Osteoblast (primary cell): ENCODE measurements at regions not wholly inside any gene's neighbourhood (a gene's known extent, or its start where the extent isn't known, plus 50 kb on each side); places are given as distances from the start of the nearest gene placed in this dataset.

Source experiments
- DNase-seq: peaks from one replicate; pipeline ENCODE4 v3.0.0; 2011; ENCODE audit warnings: low spot score, mixed read lengths; ENCODE audit not compliant: insufficient read length; ENCODE audit errors: missing footprints
- H2AFZ ChIP-seq: 2 replicates; pipeline ENCODE4 v1.6.0; 2011; ENCODE audit warnings: mild to moderate bottlenecking, low read length
- H3K27ac ChIP-seq: 2 replicates; pipeline ENCODE4 v1.5.1; 2011; ENCODE audit warnings: mild to moderate bottlenecking, low read depth, low read length, moderate library complexity
- H3K27me3 ChIP-seq: 2 replicates; pipeline ENCODE4 v1.6.0; 2012; ENCODE audit warnings: mild to moderate bottlenecking, control low read depth, inconsistent platforms, low read length, moderate library complexity; ENCODE audit not compliant: insufficient read depth
- H3K36me3 ChIP-seq: 2 replicates; pipeline ENCODE4 v1.5.1; 2011; ENCODE audit warnings: mild to moderate bottlenecking, low read length, control low read depth, moderate library complexity; ENCODE audit not compliant: insufficient read depth
- H3K4me1 ChIP-seq: 2 replicates; pipeline ENCODE4 v1.5.1; 2011; ENCODE audit warnings: mild to moderate bottlenecking, low read length, control low read depth, moderate library complexity; ENCODE audit not compliant: insufficient read depth
- H3K4me2 ChIP-seq: 2 replicates; pipeline ENCODE4 v1.6.0; 2011; ENCODE audit warnings: mild to moderate bottlenecking, low read length; ENCODE audit not compliant: insufficient read depth
- H3K4me3 ChIP-seq: fragments of 200-600 bp; sonication (generic); 3 replicates; pipeline ENCODE4 v1.5.1; 2012; ENCODE audit warnings: mild to moderate bottlenecking, low read length, inconsistent platforms; ENCODE audit not compliant: insufficient read depth
- H3K79me2 ChIP-seq: 2 replicates; pipeline ENCODE4 v1.6.0; 2012; ENCODE audit warnings: mild to moderate bottlenecking, low read length, control low read depth, inconsistent platforms; ENCODE audit not compliant: insufficient read depth
- H3K9me3 ChIP-seq: 2 replicates; pipeline ENCODE4 v1.5.1; 2011; ENCODE audit warnings: low read depth, low read length, control low read depth
- H4K20me1 ChIP-seq: 2 replicates; pipeline ENCODE4 v1.6.0; 2012; ENCODE audit warnings: mild to moderate bottlenecking, low read length, control low read depth; ENCODE audit not compliant: insufficient read depth
- TF ChIP-seq, protein P1 (sequence below): IDR thresholded peaks from 2 replicates; pipeline ENCODE4 v1.5.1; 2011; ENCODE audit warnings: mild to moderate bottlenecking, low read depth, low read length, moderate library complexity; ENCODE audit errors: extremely low read depth

DNA sequence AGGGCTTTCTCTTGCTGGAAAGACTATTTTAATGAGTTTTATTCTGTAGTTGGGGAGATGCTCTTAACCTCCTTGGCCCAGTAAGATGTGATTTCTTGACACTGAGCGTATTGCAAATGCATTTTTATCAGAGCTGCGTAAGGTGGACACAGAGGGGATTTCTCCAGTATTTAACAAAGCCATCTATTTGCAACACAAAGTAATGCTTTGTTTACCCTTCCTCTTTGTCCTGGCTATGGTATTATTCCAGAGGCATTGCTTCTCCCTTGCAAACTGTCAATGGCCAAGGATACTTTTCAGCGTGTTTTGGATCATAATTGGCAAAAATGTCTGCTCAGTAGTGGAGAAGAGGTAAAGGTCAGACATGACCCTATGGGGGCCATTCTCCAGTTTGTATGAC lies 90.8 kb upstream of the PIK3C3 start:
- DNase-seq = no peak

DNA sequence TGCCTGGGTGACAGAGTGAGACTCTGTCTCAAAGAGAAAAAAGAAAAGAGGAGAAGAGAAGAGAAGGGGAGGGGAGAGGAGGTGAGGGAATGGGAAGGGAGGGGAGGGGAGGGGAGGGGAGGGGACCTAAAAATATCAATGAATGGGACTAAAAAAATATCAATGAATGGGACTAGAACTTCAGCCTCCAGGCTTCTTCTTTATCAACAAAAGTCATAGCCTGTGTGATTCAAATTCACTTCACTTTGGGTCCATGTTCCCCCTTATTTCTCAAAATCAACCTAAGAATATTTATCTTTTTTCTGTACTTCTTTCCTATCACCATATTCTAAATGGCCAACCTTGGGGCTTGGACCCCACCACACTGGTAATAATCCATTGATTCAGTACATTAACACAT lies 92.1 kb upstream of the PIK3C3 start:
- H3K9me3 ChIP-seq = no peaks in the 10 kb centered on the region
- H3K79me2 ChIP-seq = no peaks in the 10 kb centered on the region
- H3K27me3 ChIP-seq = no peaks in the 10 kb centered on the region
- H4K20me1 ChIP-seq = no peaks in the 10 kb centered on the region
- no peak overlapping the region for H3K27ac ChIP-seq
- TF ChIP-seq, protein P1, sequence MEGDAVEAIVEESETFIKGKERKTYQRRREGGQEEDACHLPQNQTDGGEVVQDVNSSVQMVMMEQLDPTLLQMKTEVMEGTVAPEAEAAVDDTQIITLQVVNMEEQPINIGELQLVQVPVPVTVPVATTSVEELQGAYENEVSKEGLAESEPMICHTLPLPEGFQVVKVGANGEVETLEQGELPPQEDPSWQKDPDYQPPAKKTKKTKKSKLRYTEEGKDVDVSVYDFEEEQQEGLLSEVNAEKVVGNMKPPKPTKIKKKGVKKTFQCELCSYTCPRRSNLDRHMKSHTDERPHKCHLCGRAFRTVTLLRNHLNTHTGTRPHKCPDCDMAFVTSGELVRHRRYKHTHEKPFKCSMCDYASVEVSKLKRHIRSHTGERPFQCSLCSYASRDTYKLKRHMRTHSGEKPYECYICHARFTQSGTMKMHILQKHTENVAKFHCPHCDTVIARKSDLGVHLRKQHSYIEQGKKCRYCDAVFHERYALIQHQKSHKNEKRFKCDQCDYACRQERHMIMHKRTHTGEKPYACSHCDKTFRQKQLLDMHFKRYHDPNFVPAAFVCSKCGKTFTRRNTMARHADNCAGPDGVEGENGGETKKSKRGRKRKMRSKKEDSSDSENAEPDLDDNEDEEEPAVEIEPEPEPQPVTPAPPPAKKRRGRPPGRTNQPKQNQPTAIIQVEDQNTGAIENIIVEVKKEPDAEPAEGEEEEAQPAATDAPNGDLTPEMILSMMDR = no peak
- no peak overlapping the region for H3K4me2 ChIP-seq
- H3K4me1 ChIP-seq = no peaks in the 10 kb centered on the region
- no peaks in the 10 kb centered on the region for H3K36me3 ChIP-seq
- DNase-seq = no peak
- no peak overlapping the region for H3K4me3 ChIP-seq
- no peak overlapping the region for H2AFZ ChIP-seq

More for the DNA sequence above, 90.8 kb upstream of the PIK3C3 start:
- no peaks in the 10 kb centered on the region for H4K20me1 ChIP-seq
- TF ChIP-seq, protein P1 = no peak
- H3K4me2 ChIP-seq = no peak overlapping the region
- no peak overlapping the region for H3K4me3 ChIP-seq
- no peak overlapping the region for H3K27ac ChIP-seq
- no peak overlapping the region for H2AFZ ChIP-seq
- H3K36me3 ChIP-seq = no peaks in the 10 kb centered on the region
- H3K9me3 ChIP-seq = no peaks in the 10 kb centered on the region
- no peaks in the 10 kb centered on the region for H3K79me2 ChIP-seq
- no peaks in the 10 kb centered on the region for H3K27me3 ChIP-seq
- no peaks in the 10 kb centered on the region for H3K4me1 ChIP-seq

DNA sequence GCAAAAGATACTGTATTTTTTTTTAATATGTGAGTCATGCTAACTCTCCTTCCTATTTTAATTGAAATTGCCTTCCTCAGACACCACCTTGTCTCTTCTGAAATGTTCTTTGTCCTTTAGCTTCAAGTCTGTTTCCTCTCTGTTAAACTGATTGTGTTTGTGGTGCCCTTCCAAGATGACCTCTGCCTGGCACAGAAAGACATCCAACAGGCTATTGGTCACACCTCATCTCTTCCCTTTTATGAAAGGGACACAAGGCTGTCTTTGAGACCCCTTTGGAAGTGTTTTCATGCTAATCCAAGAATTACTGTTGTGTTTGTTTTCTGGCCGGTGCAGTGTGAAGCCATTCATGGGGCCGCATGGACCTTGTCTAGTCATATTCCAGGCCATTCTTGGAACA lies 94.0 kb upstream of the PIK3C3 start:
- DNase-seq = no peak
- H4K20me1 ChIP-seq = no peaks in the 10 kb centered on the region
- no peak overlapping the region for H2AFZ ChIP-seq
- TF ChIP-seq, protein P1 = no peak
- H3K27me3 ChIP-seq = no peaks in the 10 kb centered on the region
- no peak overlapping the region for H3K4me3 ChIP-seq
- no peaks in the 10 kb centered on the region for H3K36me3 ChIP-seq
- H3K79me2 ChIP-seq = no peaks in the 10 kb centered on the region
- no peaks in the 10 kb centered on the region for H3K9me3 ChIP-seq
- H3K4me1 ChIP-seq = no peaks in the 10 kb centered on the region
- no peak overlapping the region for H3K4me2 ChIP-seq
- H3K27ac ChIP-seq = no peak overlapping the region

DNA sequence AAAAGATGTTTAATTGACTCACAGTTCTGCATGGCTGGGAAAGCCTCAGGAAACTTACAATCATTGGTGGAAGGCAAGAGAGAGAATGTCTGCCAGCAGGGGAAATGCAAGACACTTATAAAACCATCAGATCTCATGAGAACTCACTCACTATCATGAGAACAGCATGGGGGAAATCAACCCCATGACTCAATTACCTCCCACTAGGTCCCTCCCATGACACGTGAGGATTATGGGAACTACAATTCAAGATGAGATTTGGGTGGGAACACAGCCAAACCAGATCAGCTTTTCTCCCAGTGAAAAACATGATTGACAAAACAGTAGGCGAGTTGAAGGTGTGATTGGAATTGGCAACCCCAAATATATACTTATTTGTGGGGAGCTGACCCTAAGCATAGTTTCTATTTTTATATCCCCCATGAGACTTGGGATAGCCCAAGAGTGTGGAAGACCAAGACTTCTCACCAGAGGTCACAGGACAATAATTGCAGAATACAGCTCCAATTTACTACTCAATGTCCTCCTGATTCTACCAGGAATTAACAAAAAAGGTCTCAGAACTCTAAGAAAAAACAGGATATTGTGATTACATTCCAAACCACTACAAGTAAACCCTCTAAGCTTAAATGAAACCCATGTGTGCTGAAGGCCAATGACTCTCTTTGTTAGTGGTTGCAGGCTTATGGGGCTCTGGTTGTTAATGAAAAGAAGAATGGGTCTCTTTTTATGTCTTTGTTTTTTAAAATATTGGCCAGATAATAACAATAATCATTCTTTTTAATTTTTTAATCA lies 96.1 kb upstream of the PIK3C3 start:
- H3K36me3 ChIP-seq = no peaks in the 10 kb centered on the region
- no peak for DNase-seq
- H3K9me3 ChIP-seq = no peaks in the 10 kb centered on the region

More for the DNA sequence above, 96.1 kb upstream of the PIK3C3 start:
- Histone ChIP-seq H3K4me3 (no peak overlapping the region), H3K4me1 (no peaks in the 10 kb centered on the region), H3K79me2 (no peaks in the 10 kb centered on the region), H3K4me2 (no peak overlapping the region), H3K27ac (no peak overlapping the region), H4K20me1 (no peaks in the 10 kb centered on the region), H2AFZ (no peak overlapping the region), H3K27me3 (no peaks in the 10 kb centered on the region)
- TF ChIP-seq, protein P1 = no peak
